ENCODE measurements at regions not wholly inside any gene's neighbourhood (a gene's known extent, or its start where the extent isn't known, plus 50 kb on each side); places are given as distances from the start of the nearest gene placed in this dataset.

DNA sequence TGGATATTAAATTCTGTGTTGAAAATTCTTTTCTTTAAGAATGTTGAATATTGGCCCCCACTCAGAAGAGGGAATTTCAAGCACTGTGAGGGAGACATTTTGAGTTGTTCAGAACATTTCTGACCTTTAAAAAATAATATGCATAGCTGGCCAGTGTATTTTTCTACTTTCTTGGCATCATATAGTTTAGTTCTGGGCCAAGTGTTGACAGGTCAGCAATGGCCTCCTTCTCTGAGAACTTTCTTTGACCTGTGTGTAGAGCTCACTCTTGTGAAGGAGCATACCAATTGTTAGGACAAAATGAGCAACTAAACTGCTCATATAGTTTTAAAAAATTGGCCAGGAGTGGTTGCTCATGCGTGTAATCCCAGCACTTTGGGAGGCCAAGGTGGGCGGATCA is 376.0 kb downstream of the LRRC70 start:
- Histone ChIP-seq H2AFZ (no peak overlapping the region), H3K4me1 (no peaks in the 10 kb centered on the region), H3K4me3 (ENCODE audit: low read depth, low read length) (no peak overlapping the region), H3K9me3 (ENCODE audit: control insufficient read depth, low read length) (no peaks in the 10 kb centered on the region), H3K36me3 (ENCODE audit: control insufficient read depth, insufficient read depth, low read length) (no peaks in the 10 kb centered on the region), H3K9ac (no peak overlapping the region), H3K27me3 (ENCODE audit: control insufficient read depth, insufficient read depth, low read length) (no peaks in the 10 kb centered on the region), H3K27ac (no peak overlapping the region), H3K79me2 (no peaks in the 10 kb centered on the region), H3K4me2 (ENCODE audit: low read length) (no peak overlapping the region)
- TF ChIP-seq, protein P1, sequence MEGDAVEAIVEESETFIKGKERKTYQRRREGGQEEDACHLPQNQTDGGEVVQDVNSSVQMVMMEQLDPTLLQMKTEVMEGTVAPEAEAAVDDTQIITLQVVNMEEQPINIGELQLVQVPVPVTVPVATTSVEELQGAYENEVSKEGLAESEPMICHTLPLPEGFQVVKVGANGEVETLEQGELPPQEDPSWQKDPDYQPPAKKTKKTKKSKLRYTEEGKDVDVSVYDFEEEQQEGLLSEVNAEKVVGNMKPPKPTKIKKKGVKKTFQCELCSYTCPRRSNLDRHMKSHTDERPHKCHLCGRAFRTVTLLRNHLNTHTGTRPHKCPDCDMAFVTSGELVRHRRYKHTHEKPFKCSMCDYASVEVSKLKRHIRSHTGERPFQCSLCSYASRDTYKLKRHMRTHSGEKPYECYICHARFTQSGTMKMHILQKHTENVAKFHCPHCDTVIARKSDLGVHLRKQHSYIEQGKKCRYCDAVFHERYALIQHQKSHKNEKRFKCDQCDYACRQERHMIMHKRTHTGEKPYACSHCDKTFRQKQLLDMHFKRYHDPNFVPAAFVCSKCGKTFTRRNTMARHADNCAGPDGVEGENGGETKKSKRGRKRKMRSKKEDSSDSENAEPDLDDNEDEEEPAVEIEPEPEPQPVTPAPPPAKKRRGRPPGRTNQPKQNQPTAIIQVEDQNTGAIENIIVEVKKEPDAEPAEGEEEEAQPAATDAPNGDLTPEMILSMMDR (IDR thresholded peaks at IDR 0.05): no peak

GRCh38 chr5:62948301-62948700 is 369.7 kb downstream of the LRRC70 start:
- no peak overlapping the region for H3K4me2 ChIP-seq (ENCODE audit: low read length)
- no peak overlapping the region for H3K4me3 ChIP-seq (ENCODE audit: low read depth, low read length)
- H3K27ac ChIP-seq: no peak overlapping the region
- no peaks in the 10 kb centered on the region for H3K36me3 ChIP-seq (ENCODE audit: control insufficient read depth, insufficient read depth, low read length)
- no peak overlapping the region for H2AFZ ChIP-seq
- H3K4me1 ChIP-seq: no peaks in the 10 kb centered on the region
- H3K9ac ChIP-seq: no peak overlapping the region
- TF ChIP-seq, protein P1 (IDR thresholded peaks at IDR 0.05): no peak
- H3K79me2 ChIP-seq: no peaks in the 10 kb centered on the region
- H3K27me3 ChIP-seq (ENCODE audit: control insufficient read depth, insufficient read depth, low read length): no peaks in the 10 kb centered on the region
- no peaks in the 10 kb centered on the region for H3K9me3 ChIP-seq (ENCODE audit: control insufficient read depth, low read length)

DNA sequence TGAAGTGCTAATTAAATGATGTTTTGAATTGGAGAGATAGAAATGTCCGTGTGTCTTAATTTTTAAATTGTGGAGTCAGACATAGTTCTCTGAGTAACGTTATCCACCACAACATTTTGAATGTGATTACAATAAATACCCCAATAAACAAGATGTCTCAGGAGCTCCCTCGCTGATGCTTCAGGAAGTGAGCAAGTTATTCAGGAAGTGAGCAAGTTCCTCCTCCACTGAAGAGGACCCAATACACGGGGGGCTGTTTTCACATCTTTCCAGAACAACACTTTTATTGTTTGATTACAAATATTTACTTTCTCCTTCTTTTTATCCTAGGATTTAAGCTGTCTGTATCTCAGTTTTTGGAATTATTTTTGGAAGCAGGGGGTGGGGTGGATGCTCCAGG is 363.8 kb downstream of the LRRC70 start:
- Histone ChIP-seq H2AFZ (no peak overlapping the region), H3K4me2 (ENCODE audit: low read length) (no peak overlapping the region), H3K27ac (no peak overlapping the region), H3K4me3 (ENCODE audit: low read depth, low read length) (no peak overlapping the region), H3K27me3 (ENCODE audit: control insufficient read depth, insufficient read depth, low read length) (no peaks in the 10 kb centered on the region), H3K4me1 (no peaks in the 10 kb centered on the region), H3K79me2 (no peaks in the 10 kb centered on the region), H3K9me3 (ENCODE audit: control insufficient read depth, low read length) (no peaks in the 10 kb centered on the region), H3K9ac (no peak overlapping the region), H3K36me3 (ENCODE audit: control insufficient read depth, insufficient read depth, low read length) (no peaks in the 10 kb centered on the region)
- TF ChIP-seq, protein P1 (IDR thresholded peaks at IDR 0.05): no peak

DNA sequence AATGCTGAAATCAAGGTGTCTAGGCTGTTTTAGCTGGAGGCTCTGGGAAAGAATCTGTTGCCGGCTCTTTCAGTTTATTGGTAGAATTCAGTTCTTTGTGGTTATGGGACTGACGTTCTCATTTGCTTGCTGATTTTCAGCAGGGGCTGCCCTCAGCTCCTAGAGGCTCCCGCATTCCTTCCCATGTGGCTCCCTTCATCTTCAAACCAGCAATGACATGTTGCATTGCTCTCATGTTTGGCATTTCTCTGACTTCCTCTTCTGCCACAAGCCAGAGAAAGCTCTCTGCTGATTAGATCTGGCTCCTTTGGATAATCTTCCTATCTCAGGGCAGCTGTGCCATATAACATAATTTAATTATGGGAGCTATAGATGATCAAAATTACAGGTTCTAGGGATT is 360.3 kb downstream of the LRRC70 start:
- no peaks in the 10 kb centered on the region for H3K4me1 ChIP-seq
- no peak overlapping the region for H3K9ac ChIP-seq
- no peaks in the 10 kb centered on the region for H3K9me3 ChIP-seq (ENCODE audit: control insufficient read depth, low read length)
- H3K79me2 ChIP-seq: no peaks in the 10 kb centered on the region
- no peak overlapping the region for H3K4me2 ChIP-seq (ENCODE audit: low read length)
- no peaks in the 10 kb centered on the region for H3K27me3 ChIP-seq (ENCODE audit: control insufficient read depth, insufficient read depth, low read length)
- TF ChIP-seq, protein P1 (IDR thresholded peaks at IDR 0.05): no peak
- H3K27ac ChIP-seq: no peak overlapping the region
- no peak overlapping the region for H2AFZ ChIP-seq
- H3K36me3 ChIP-seq (ENCODE audit: control insufficient read depth, insufficient read depth, low read length): no peaks in the 10 kb centered on the region
- no peak overlapping the region for H3K4me3 ChIP-seq (ENCODE audit: low read depth, low read length)

DNA sequence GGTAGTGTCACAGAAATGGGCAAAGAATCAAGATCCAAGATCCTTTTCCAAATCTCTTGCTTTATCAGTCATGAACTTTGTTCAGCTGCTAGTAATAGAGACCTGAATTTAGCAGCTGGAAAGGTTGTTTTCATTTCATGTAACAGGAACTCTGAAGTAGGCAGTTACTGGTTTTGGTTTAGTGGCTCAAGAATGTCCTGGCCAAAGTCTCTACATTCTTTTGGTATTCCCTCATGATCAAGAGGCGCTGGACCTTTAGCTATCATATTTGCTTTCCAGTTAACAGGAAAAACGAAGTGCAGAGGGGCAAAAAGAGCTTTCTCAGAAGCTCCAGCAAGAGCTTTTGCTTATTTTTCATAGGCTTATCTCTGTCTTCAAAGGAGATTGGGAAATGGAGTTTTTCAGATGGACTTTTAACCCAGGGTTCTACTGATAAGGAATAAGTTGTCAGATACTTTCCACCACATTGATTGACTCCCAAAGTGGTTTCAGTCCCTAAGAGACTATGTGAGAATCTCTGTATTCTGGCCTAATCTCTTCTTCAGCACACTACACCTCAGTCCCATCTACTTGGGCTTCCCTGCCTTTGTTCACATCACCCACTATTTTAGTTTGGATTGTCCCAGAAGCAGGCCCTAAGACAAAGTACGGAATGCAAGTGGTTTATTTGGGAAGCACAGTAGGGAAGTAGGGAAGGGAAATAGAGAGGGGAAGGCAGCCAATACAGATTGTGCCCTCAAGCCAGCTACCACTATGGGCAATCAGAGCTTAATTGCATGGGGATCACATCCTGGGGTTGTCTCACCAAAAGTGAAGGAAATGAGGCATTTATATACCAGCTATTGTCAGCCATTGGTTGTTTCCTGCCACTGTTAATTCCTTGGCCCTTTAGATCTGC is 359.3 kb downstream of the LRRC70 start:
- TF ChIP-seq, protein P1 (IDR thresholded peaks at IDR 0.05): no peak
- no peak overlapping the region for H3K4me3 ChIP-seq (ENCODE audit: low read depth, low read length)
- no peak overlapping the region for H3K4me2 ChIP-seq (ENCODE audit: low read length)
- no peak overlapping the region for H3K9ac ChIP-seq
- no peaks in the 10 kb centered on the region for H3K9me3 ChIP-seq (ENCODE audit: control insufficient read depth, low read length)
- H3K27ac ChIP-seq: no peak overlapping the region
- no peaks in the 10 kb centered on the region for H3K79me2 ChIP-seq
- no peak overlapping the region for H2AFZ ChIP-seq
- no peaks in the 10 kb centered on the region for H3K36me3 ChIP-seq (ENCODE audit: control insufficient read depth, insufficient read depth, low read length)
- H3K4me1 ChIP-seq: no peaks in the 10 kb centered on the region
- no peaks in the 10 kb centered on the region for H3K27me3 ChIP-seq (ENCODE audit: control insufficient read depth, insufficient read depth, low read length)

Measured in parathyroid adenoma (tissue), 2 donors.